ENCODE measurements at regions not wholly inside any gene's neighbourhood (a gene's known extent, or its start where the extent isn't known, plus 50 kb on each side); places are given as distances from the start of the nearest gene placed in this dataset.

GRCh38 chr9:28922891-28923290 is 1349.6 kb upstream of the C9orf72 start:
- no peak for DNase-seq (ENCODE audit: low spot score)

GRCh38 chr9:28923351-28923750 is 1350.1 kb upstream of the C9orf72 start:
- no peak for DNase-seq (ENCODE audit: low spot score)

DNA sequence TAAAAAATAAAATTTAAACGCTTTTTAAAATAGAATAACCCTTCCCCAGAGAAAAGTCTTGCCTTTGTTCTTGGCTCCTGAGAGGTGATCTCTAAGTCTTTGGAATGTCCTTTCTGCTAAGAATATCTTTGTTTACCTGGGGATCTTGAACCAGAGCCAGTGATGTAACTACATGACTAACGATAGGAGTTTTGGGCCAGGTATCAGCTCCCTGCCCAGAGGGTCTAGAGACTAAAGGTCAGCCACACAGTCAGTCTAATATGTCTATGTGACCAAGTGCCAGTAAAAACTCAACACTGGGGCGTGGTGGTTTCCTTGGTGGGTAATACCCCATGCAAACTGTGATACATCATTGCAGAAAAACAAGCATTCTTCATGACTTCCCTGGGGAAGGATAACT is 1351.9 kb upstream of the C9orf72 start:
- no peak for DNase-seq (ENCODE audit: low spot score)

- no peak for DNase-seq (ENCODE audit: low spot score)
Observed at GRCh38 chr9:28926306-28926705, 1353.0 kb upstream of the C9orf72 start.

- DNase-seq (ENCODE audit: low spot score): no peak
Observed at GRCh38 chr9:28927691-28928090, 1354.4 kb upstream of the C9orf72 start.

GRCh38 chr9:28929433-28929832 is 1356.2 kb upstream of the C9orf72 start:
- no peak for DNase-seq (ENCODE audit: low spot score)

DNA sequence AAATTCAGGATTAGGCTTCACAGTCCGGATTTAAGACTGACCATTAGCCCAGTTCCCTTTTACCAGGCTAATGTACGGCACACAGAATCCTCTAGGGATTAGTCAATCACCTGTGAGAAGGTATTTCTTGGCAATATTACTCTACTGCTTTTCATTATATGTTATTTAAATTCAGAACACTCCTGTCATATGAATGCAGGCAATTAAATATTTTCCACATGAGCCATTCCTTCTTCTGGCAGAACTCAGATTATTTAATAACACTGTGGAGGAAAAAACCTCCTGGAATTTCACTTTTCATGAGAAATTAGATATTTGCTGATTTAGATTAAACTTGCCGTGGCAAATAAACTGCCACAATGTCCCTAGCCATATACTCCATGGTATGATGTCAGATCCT is 1357.5 kb upstream of the C9orf72 start:
- DNase-seq (ENCODE audit: low spot score): no peak

- no peak for DNase-seq (ENCODE audit: low spot score)
Observed at GRCh38 chr9:28934111-28934510, 1360.8 kb upstream of the C9orf72 start.

DNA sequence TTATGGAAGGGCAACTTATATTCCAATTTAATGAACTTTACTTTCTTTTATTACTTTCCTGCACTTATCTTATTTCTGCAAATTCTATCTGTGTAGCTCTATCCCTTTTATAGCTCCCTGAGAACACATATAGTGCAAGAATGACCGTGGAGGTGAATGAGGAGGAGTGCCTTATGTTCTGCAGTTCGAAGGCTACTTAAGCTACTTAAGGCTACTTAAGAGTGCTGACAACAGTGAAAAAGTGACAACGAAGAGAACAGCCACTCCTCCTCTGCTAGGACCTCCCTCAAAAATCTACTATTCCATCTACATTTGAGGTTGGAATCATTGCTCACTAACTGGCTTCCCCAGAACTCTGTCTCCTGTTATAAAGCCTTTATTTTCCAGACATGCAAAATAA is 1365.7 kb upstream of the C9orf72 start:
- DNase-seq (ENCODE audit: low spot score): no peak

DNA sequence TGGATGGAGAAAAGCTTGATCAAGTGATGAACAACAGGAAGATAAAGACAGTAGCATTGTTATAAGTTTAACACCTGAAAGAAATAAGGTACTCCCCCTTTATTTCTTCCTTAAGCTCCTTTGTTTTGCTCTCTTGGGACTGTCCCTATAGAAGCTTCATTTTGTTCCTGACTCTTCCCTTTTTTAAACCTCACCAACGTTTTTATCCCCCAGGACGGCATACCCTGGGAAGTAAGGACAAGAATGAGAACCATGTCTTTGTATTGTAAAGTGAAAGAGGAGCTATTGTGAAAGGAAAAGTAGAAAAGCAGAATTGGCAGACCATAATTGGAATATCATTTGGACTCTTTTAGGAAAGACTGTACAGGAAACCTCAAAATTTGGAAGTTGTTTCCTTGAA is 1368.6 kb upstream of the C9orf72 start:
- DNase-seq (ENCODE audit: low spot score): no peak

GRCh38 chr9:28942941-28943340 is 1369.7 kb upstream of the C9orf72 start:
- DNase-seq (ENCODE audit: low spot score): no peak

- DNase-seq (ENCODE audit: low spot score): no peak
Observed at GRCh38 chr9:28946648-28947047, 1373.4 kb upstream of the C9orf72 start.

DNA sequence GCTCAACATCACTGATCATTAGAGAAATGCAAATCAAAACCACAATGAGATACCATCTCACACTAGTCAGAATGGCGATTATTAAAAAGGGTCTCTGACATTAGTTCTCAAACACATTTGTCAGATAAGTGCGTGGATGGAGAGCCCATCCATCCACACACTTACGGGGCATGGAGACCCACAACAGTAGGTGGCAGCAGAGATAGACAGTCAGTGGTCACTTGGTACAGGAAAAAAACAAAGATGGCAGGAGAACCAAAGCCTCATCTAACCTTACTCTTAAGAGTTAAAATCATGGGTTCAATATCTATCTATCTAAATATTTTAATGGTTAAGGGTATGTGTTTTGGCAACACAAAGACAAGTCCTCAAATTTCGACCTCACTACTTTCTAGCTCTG is 1378.7 kb upstream of the C9orf72 start:
- no peak for DNase-seq (ENCODE audit: low spot score)

GRCh38 chr9:28956116-28956880 is 1383.0 kb upstream of the C9orf72 start:
- no peak for DNase-seq (ENCODE audit: low spot score)

DNA sequence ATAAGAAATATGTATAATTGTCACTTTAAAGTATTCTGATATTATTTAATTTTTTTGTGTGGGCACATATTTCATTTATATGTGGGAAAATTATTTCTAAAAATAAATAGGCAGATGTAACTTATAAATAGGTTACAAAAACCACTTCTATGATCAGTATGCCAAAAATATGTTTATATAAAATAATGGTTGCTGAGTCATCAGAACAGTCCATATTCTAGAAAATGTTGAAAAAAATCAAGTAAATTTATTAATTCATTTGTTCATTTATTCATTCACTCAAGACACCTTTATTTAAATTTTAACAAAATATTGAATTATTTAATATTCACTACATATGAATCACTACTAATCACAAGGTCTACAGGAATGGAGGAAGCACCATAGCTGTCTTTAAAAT is 1387.3 kb upstream of the C9orf72 start:
- no peak for DNase-seq (ENCODE audit: low spot score)

DNA sequence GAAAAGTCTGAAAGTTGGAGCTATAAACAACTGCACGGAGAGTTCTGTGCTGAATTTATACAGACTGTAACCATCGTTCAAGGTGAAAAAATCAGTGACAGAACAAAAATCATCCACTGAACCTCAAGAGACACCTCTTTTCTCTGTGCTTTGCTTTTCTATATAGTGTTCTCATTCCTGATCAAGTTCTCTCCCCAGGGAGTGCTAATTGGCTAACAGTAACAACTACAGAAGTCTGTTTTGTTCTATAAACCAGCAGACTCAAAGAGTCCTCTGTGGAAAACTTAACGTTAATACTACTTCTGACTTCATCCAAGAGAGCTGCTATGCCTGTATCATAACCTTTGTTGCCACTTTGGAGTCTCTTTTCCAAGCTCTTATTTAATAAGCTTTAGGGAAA is 1388.3 kb upstream of the C9orf72 start:
- DNase-seq (ENCODE audit: low spot score): no peak

DNA sequence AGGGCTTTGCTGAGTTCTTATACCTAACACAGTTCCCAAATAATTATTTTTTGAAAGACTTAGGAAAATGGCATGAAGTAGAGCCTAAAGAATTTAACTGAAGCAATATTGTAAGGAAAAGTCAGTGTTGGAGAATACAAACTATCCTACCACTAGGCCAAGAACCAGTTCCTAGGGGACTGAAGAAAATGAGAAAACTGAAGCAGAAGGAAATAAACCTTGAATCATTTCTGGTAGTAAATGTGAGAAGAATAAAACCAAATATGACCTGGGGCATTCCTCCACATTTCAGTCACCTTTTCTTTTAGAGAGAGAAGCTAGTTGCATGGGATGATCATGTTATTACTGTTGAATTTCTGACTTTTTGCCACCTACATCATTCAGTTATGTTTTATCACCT is 1393.9 kb upstream of the C9orf72 start:
- DNase-seq (ENCODE audit: low spot score): no peak

- no peak for DNase-seq (ENCODE audit: low spot score)
Observed at GRCh38 chr9:28970241-28970654, 1397.0 kb upstream of the C9orf72 start.

DNA sequence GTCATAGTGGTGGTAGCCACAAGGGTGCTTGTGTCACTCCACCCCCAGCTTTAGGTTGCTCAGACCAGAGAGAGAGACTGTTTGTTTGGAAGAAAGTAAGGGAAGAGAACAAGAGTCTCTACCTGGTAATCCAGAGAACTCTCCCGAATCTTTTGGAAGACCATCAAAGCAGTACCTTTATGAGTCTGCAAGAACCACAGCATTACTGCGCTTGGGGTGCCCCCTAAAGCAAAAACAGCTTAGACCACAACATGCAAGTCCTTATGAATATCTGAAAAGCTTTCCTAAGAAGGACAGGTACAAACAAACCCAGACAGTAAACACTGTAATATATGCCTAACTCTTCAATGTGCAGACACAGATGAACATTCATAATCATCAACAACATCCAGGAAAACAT is 1398.6 kb upstream of the C9orf72 start:
- no peak for DNase-seq (ENCODE audit: low spot score)

- no peak for DNase-seq (ENCODE audit: low spot score)
Observed at GRCh38 chr9:28976250-28976649, 1403.0 kb upstream of the C9orf72 start.

DNA sequence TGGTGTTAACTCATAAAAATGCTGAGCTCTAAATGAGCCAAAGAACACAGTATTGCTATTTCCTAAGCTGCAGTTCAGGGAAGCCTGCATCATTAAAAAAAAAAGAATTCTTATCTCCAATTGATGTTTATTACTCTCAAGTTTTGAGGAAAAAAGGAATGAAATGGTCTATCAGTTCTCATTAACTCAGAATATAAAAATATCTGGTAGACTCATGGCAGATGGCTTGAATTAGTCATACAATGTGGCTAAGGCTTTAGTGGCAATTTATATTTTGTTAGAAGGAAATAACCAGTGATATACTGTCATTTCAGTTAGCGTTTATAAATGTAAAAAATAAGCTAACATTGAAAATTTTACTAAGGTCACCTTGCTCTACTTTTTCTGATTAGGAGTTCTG is 1403.4 kb upstream of the C9orf72 start:
- peak; percentile 8 for DNase-seq (ENCODE audit: low spot score)

DNA sequence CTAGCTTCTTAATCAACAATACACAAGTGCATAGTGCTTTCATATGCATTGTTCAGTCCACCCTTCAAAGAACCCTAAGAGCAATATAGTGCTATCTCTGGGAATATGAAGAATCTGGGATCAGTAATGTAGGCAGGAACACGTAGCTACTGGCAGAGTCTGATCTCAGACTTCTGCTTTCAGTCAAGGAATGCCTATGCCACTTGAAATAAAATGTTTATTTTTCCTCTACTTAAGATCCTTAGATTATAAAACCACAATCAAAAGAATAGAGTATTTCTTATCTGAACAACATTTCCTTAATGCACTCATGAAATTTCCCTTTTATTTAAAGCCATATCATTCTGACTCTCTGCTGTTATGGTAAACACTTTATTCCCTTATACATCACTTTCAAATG is 1407.8 kb upstream of the C9orf72 start:
- DNase-seq (ENCODE audit: low spot score): no peak

- no peak for DNase-seq (ENCODE audit: low spot score)
Observed at GRCh38 chr9:28981711-28982110, 1408.4 kb upstream of the C9orf72 start.

GRCh38 chr9:28984016-28984415 is 1410.7 kb upstream of the C9orf72 start:
- DNase-seq (ENCODE audit: low spot score): no peak
